Posterior cingulate gyrus (tissue), 11 donors: ENCODE measurements at regions not wholly inside any gene's neighbourhood (a gene's known extent, or its start where the extent isn't known, plus 50 kb on each side); places are given as distances from the start of the nearest gene placed in this dataset.

ENCODE experiments used
- DNase-seq, 10 donors: peaks; one replicate each; pipeline versions ENCODE4 v3.0.0 to v3.0.0-alpha.2; 2020 to 2021; ENCODE audit warnings: mixed read lengths in 3 of 10
- intact Hi-C: fragments of 100-400 bp; cut with DNase I; formaldehyde crosslinking; loops from one replicate; pipeline ENCODE4 v1.15.1; 2023

GRCh38 chr5:30765706-30766105 lies 427.8 kb upstream of the CDH6 start:
- intact Hi-C loops = no loop called here
- DNase-seq = no peak

GRCh38 chr5:30765227-30765626 lies 428.3 kb upstream of the CDH6 start:
- no peak for DNase-seq
- intact Hi-C loops = no loop called here

GRCh38 chr5:30764704-30765103 lies 428.8 kb upstream of the CDH6 start:
- intact Hi-C loops = no loop called here
- no peak for DNase-seq

- DNase-seq = no peak
- intact Hi-C loops = no loop called here
Measured at GRCh38 chr5:30759731-30760130, 433.8 kb upstream of the CDH6 start.

- intact Hi-C loops = no loop called here
- DNase-seq = no peak
Measured at GRCh38 chr5:30752015-30752414, 441.5 kb upstream of the CDH6 start.

- intact Hi-C loops = no loop called here
Measured at GRCh38 chr5:30749971-30750370, 443.5 kb upstream of the CDH6 start.

GRCh38 chr5:30747412-30747811 lies 446.1 kb upstream of the CDH6 start:
- intact Hi-C loops = no loop called here
- DNase-seq = no peak

More at GRCh38 chr5:30749971-30750370, 443.5 kb upstream of the CDH6 start:
- DNase-seq = peak in 1 of 10 donors; percentile 19

GRCh38 chr5:30736669-30737068 lies 456.8 kb upstream of the CDH6 start:
- no peak for DNase-seq
- intact Hi-C loops = no loop called here

- intact Hi-C loops = no loop called here
- DNase-seq = no peak
Measured at GRCh38 chr5:30734118-30734517, 459.4 kb upstream of the CDH6 start.

- no peak for DNase-seq
- intact Hi-C loops = no loop called here
Measured at GRCh38 chr5:30725073-30725472, 468.4 kb upstream of the CDH6 start.

- intact Hi-C loops = no loop called here
- no peak for DNase-seq
Measured at GRCh38 chr5:30698217-30698616, 495.3 kb upstream of the CDH6 start.

GRCh38 chr5:30693326-30693725 lies 500.2 kb upstream of the CDH6 start:
- no peak for DNase-seq
- intact Hi-C loops = no loop called here

GRCh38 chr5:30690931-30691330 lies 502.6 kb upstream of the CDH6 start:
- intact Hi-C loops = no loop called here
- DNase-seq = no peak

GRCh38 chr5:30687461-30687860 lies 506.0 kb upstream of the CDH6 start:
- DNase-seq = no peak
- intact Hi-C loops = no loop called here

GRCh38 chr5:30686530-30686929 lies 507.0 kb upstream of the CDH6 start:
- no peak for DNase-seq
- intact Hi-C loops = no loop called here

- no peak for DNase-seq
- intact Hi-C loops = no loop called here
Measured at GRCh38 chr5:30676223-30676840, 517.2 kb upstream of the CDH6 start.

GRCh38 chr5:30667293-30667692 lies 526.2 kb upstream of the CDH6 start:
- no peak for DNase-seq

GRCh38 chr5:30663536-30663935 lies 530.0 kb upstream of the CDH6 start:
- intact Hi-C loops = no loop called here

More at GRCh38 chr5:30667293-30667692, 526.2 kb upstream of the CDH6 start:
- intact Hi-C loops = no loop called here

GRCh38 chr5:30662373-30662772 lies 531.1 kb upstream of the CDH6 start:
- DNase-seq = no peak
- intact Hi-C loops = no loop called here

More at GRCh38 chr5:30663536-30663935, 530.0 kb upstream of the CDH6 start:
- DNase-seq = no peak

- intact Hi-C loops = no loop called here
- no peak for DNase-seq
Measured at GRCh38 chr5:30661730-30662129, 531.8 kb upstream of the CDH6 start.

GRCh38 chr5:30659417-30659816 lies 534.1 kb upstream of the CDH6 start:
- no peak for DNase-seq
- intact Hi-C loops = no loop called here

GRCh38 chr5:30650311-30650710 lies 543.2 kb upstream of the CDH6 start:
- no peak for DNase-seq
- intact Hi-C loops = no loop called here

- intact Hi-C loops = no loop called here
- no peak for DNase-seq
Measured at GRCh38 chr5:30638899-30639298, 554.6 kb upstream of the CDH6 start.
